M059J (cell line): ENCODE measurements at regions not wholly inside any gene's neighbourhood (a gene's known extent, or its start where the extent isn't known, plus 50 kb on each side); places are given as distances from the start of the nearest gene placed in this dataset.
A peak's percentile ranks its signal among the peaks of the same experiment; 100 is the strongest.

Source experiments
- DNase-seq: peaks from one replicate; pipeline ENCODE4 v3.0.0-alpha.2; 2012; ENCODE audit warnings: low read depth

DNA sequence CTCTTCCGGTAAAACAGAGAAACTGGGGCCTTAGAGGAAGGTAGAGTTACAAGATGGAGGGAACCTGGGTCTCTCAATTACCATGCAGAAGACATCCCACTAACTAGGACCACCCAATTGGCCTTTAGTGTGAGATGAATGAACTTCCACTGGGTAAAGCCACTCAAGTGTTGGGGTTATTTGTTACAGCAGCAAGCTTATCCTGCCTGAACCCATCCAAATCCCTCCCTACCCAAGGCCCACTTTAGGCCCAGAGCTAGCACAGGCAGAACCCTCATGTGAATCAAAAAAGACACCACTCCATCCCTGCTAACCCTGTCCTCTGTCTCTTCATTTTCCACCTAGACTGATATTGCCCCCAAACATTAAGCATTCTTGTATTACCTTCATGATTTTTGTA is 746.7 kb upstream of the TBX3 start:
- DNase-seq, result no peak

DNA sequence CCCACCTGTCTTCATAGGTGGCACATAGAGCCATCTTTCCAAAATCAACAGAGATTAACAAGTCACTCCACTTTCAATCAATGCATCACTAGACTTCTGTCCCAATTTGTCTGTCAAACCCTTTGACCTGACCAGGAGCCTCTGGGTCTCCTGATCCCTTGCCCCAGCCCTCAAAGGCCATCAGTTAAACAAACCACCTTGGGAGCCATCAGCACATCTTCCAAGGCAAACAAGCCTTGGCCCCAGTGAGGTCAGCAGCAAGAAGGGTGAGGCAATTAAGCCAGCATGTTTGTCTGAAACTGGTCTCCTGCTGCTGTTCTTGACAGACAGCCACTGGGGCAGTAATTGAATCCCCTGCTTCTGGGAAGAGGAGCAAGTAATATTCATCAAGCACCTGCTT is 742.8 kb upstream of the TBX3 start:
- no peak for DNase-seq

DNA sequence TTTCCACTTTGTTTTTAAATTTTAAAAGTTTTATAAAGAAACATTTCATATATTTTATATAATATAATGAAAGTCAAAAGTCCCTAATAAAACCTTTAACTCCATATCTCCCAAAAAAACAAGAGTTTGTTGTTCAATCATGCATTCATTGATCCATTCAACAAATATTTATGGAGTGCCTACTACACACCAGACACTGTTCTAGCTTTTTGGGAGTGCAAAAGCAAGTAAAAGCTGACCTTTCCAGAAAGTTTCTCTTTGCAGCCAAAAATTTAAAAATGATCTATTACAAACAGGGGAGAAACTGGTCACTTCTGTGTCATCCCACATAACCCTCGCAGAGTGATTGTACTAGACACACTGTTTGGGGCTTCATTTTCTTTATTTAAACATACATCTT is 740.0 kb upstream of the TBX3 start:
- no peak for DNase-seq

- no peak for DNase-seq
Observed at GRCh38 chr12:115423546-115423987, 739.6 kb upstream of the TBX3 start.

GRCh38 chr12:115422845-115423545 is 739.0 kb upstream of the TBX3 start:
- no peak for DNase-seq

GRCh38 chr12:115421796-115422709 is 738.1 kb upstream of the TBX3 start:
- DNase-seq, result no peak

DNA sequence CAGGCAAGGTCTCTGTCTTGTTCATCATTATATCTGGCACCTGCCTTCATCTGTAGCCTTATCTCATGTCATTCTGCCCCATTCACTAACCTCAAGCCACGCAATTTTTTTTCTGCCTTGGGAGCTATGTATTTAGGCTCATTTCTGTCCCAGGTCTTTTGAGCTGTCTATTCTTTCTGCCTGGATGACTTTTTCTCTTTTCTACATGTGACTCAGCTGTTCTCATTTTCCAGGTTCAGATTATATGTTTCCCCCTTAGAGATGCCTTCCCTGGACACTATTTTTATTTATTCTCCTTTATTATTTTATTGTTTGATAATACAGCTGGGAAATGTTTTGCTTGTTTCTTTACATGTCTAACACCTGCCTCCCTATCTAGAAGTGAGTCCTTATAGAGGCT is 737.4 kb upstream of the TBX3 start:
- no peak for DNase-seq

GRCh38 chr12:115419145-115419646 is 735.2 kb upstream of the TBX3 start:
- DNase-seq, result no peak

GRCh38 chr12:115417610-115418009 is 733.6 kb upstream of the TBX3 start:
- no peak for DNase-seq

DNA sequence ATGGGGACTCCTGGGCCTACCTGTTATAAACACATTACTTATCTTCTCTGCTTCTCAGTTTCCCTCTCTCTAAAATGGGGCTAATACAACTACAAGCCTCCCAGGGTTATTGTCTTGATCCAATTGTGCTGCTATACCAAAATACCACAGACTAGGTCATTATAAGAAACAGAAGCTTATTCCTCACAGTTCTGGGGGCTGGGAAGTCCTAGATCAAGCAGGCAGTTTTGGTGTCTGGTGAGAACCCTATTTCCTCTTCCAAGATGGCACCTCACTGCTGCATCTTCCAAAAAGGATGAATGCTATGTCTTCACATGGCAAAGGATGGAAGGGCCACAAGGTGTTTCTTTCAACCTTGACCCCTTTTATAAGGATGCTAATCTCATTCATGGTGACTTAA is 732.9 kb upstream of the TBX3 start:
- no peak for DNase-seq

GRCh38 chr12:115413626-115414025 is 729.7 kb upstream of the TBX3 start:
- no peak for DNase-seq

DNA sequence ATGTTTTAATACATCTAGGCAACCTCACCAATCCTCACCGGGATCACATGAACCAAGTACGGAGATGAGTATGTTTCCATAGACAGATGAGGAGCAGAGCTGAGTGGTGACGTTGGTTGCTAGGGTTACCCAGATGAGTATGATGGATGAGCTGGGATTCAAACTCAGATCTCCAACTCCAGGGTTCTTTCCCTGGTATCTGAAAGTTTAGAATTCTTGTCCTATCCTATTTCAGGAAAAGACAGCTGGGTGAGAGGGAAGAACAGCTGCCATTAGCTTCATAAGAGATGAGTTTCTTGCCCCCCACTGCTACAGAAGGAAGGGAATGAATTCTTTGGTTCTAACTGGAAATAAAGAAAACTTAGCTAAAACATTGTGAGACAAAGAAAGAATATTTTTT is 728.9 kb upstream of the TBX3 start:
- no peak for DNase-seq

DNA sequence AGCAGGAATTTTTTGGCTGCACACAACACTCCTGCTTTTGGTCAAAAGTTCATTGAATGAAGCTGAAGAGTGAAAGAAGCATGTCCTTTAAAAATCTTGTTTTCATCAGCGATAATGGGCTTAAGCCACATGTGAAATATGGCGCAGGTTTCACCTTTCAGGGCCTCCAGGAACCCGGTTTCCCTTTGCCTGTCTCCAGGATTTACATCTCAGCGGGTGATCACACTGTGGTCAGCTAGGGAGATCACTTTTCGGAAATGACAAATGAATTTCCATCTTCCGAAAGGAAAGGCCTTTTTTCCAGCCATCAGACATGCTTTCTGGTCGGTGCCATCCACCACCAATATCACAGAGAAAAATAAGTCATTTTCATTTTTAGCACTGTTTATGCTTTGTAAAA is 727.1 kb upstream of the TBX3 start:
- peak; percentile 56 for DNase-seq

DNA sequence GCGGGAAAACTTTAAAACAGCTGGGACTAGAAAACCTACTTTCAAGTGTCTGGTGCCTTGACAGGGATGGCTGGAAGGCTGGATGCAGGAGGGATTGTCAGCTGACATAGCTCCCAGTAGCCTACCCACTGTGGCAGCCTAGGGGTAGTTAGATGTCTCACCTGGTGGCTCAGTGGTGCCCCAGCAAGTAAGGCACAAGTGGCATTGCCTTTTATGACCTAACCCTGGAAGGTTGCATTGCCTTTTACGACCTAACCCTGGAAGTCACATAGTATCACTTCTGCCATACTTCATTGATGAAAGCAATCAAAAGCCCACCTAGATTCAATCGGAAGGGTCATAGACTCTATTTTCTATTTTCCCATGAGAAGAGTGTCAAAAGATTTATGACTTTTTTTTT is 724.7 kb upstream of the TBX3 start:
- DNase-seq, result no peak

- no peak for DNase-seq
Observed at GRCh38 chr12:115407723-115408122, 723.7 kb upstream of the TBX3 start.

GRCh38 chr12:115407036-115407435 is 723.1 kb upstream of the TBX3 start:
- no peak for DNase-seq

DNA sequence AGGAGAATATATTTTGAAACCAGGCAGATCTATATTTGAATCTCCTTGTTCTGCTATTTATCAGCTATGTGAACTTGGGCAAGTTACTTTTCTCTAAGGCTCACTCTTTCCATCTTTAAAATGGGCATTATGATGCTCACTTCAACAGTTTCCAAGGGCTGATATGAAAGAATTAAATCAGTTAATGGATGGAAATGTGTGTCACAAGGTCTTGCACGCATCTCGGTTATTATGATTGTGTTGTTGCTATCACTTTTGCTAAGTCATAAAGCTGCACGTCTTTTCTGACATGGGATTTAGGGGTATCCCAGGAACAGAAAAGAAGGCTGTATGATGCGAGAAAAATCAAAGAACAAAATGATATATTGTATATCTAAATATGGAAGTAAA is 721.5 kb upstream of the TBX3 start:
- DNase-seq, result no peak

- peak; percentile 89 for DNase-seq
Observed at GRCh38 chr12:115404761-115405470, 720.9 kb upstream of the TBX3 start.

GRCh38 chr12:115403689-115404088 is 719.7 kb upstream of the TBX3 start:
- DNase-seq, result no peak

- no peak for DNase-seq
Observed at GRCh38 chr12:115403253-115403652, 719.3 kb upstream of the TBX3 start.

GRCh38 chr12:115402443-115403180 is 718.6 kb upstream of the TBX3 start:
- DNase-seq, result peak; percentile 46

GRCh38 chr12:115401761-115402160 is 717.8 kb upstream of the TBX3 start:
- no peak for DNase-seq
